H9 (cell line): ENCODE measurements at regions not wholly inside any gene's neighbourhood (a gene's known extent, or its start where the extent isn't known, plus 50 kb on each side); places are given as distances from the start of the nearest gene placed in this dataset.

Source experiments
- DNase-seq: peaks from one replicate; pipeline ENCODE4 v3.0.0-alpha.2; 2017
- H2AFZ ChIP-seq: one replicate; pipeline ENCODE4 v1.6.1; 2013; ENCODE audit warnings: mild to moderate bottlenecking, low read length, control low read depth, moderate library complexity
- H2AK5ac ChIP-seq: 2 replicates; pipeline ENCODE4 v1.6.1; 2013; ENCODE audit warnings: low read length, control low read depth, mixed read lengths; ENCODE audit not compliant: insufficient read length
- H2BK120ac ChIP-seq: one replicate; pipeline ENCODE4 v1.6.1; 2013; ENCODE audit warnings: low read depth, mild to moderate bottlenecking, low read length, control low read depth, inconsistent platforms; ENCODE audit not compliant: poor library complexity, severe bottlenecking
- H2BK12ac ChIP-seq: 2 replicates; pipeline ENCODE4 v1.6.1; 2013; ENCODE audit warnings: low read length, control low read depth, mixed read lengths, low read depth; ENCODE audit not compliant: insufficient read length
- H2BK15ac ChIP-seq: 2 replicates; pipeline ENCODE4 v1.6.1; 2013; ENCODE audit warnings: low read depth, low read length, control low read depth
- H2BK20ac ChIP-seq: one replicate; pipeline ENCODE4 v1.6.1; 2013; ENCODE audit warnings: low read depth, mild to moderate bottlenecking, low read length, control low read depth, inconsistent platforms; ENCODE audit not compliant: poor library complexity, severe bottlenecking
- H2BK5ac ChIP-seq: 2 replicates; pipeline ENCODE4 v1.6.1; 2013; ENCODE audit warnings: low read length, control low read depth, mixed read lengths; ENCODE audit not compliant: insufficient read length
- H3K14ac ChIP-seq: 2 replicates; pipeline ENCODE4 v1.6.1; 2013; ENCODE audit warnings: low read length, control low read depth; ENCODE audit not compliant: insufficient read depth
- H3K18ac ChIP-seq: 2 replicates; pipeline ENCODE4 v1.6.1; 2013; ENCODE audit warnings: low read depth, mild to moderate bottlenecking, mixed read lengths, low read length, control low read depth; ENCODE audit not compliant: insufficient read length
- H3K23ac ChIP-seq: 2 replicates; pipeline ENCODE4 v1.6.1; 2013; ENCODE audit warnings: low read length, control low read depth, mixed read lengths, low read depth; ENCODE audit not compliant: insufficient read length
- H3K23me2 ChIP-seq: 2 replicates; pipeline ENCODE4 v1.6.1; 2013; ENCODE audit warnings: low read depth, mild to moderate bottlenecking, mixed read lengths, low read length, control low read depth; ENCODE audit not compliant: insufficient read length, poor library complexity, severe bottlenecking
- H3K27ac ChIP-seq: 2 replicates; pipeline ENCODE4 v1.5.1; 2013; ENCODE audit warnings: low read length, control low read depth, mixed read lengths, low read depth; ENCODE audit not compliant: insufficient read length
- H3K27me3 ChIP-seq: 2 replicates; pipeline ENCODE4 v1.6.1; 2013; ENCODE audit warnings: low read length, control low read depth, inconsistent platforms; ENCODE audit not compliant: insufficient read depth
- H3K4ac ChIP-seq: 2 replicates; pipeline ENCODE4 v1.6.1; 2013; ENCODE audit warnings: low read depth, mild to moderate bottlenecking, control low read depth, inconsistent platforms, low read length, moderate library complexity
- H3K4me1 ChIP-seq: 2 replicates; pipeline ENCODE4 v1.6.1; 2013; ENCODE audit warnings: low read length, control low read depth, inconsistent platforms; ENCODE audit not compliant: insufficient read depth
- H3K4me2 ChIP-seq: 2 replicates; pipeline ENCODE4 v1.6.1; 2013; ENCODE audit warnings: low read length, control low read depth, mixed read lengths; ENCODE audit not compliant: insufficient read length, insufficient read depth
- H3K56ac ChIP-seq: 2 replicates; pipeline ENCODE4 v1.6.1; 2013; ENCODE audit warnings: low read depth, mild to moderate bottlenecking, mixed read lengths, low read length, control low read depth; ENCODE audit not compliant: insufficient read length
- H3K79me1 ChIP-seq: 2 replicates; pipeline ENCODE4 v1.6.1; 2013; ENCODE audit warnings: low read depth, mild to moderate bottlenecking, moderate library complexity, low read length, control low read depth, inconsistent platforms; ENCODE audit not compliant: insufficient read depth, poor library complexity, severe bottlenecking
- H3K79me2 ChIP-seq: 2 replicates; pipeline ENCODE4 v1.6.1; 2013; ENCODE audit warnings: low read length, control low read depth, inconsistent platforms; ENCODE audit not compliant: insufficient read depth
- H3K9ac ChIP-seq: 2 replicates; pipeline ENCODE4 v1.6.1; 2013; ENCODE audit warnings: low read length, control low read depth, mixed read lengths; ENCODE audit not compliant: insufficient read length; ENCODE audit errors: extremely low read depth
- H3K9me3 ChIP-seq: one replicate; pipeline ENCODE4 v1.6.1; 2013; ENCODE audit warnings: low read depth, low read length, inconsistent platforms; ENCODE audit not compliant: control insufficient read depth
- H3T11ph ChIP-seq: one replicate; pipeline ENCODE4 v1.6.1; 2013; ENCODE audit warnings: mild to moderate bottlenecking, low read length, control low read depth, inconsistent platforms
- H4K20me1 ChIP-seq: one replicate; pipeline ENCODE4 v1.6.1; 2013; ENCODE audit not compliant: control insufficient read depth, insufficient read length, insufficient read depth
- H4K5ac ChIP-seq: 2 replicates; pipeline ENCODE4 v1.6.1; 2013; ENCODE audit warnings: low read depth, mild to moderate bottlenecking, mixed read lengths, low read length, control low read depth; ENCODE audit not compliant: insufficient read length
- H4K8ac ChIP-seq: replicated peaks from 2 replicates; pipeline ENCODE4 v1.6.1; 2013; ENCODE audit warnings: low read length, control low read depth, mixed read lengths, low read depth; ENCODE audit not compliant: insufficient read length
- H4K91ac ChIP-seq: 2 replicates; pipeline ENCODE4 v1.6.1; 2013; ENCODE audit warnings: low read depth, mild to moderate bottlenecking, moderate library complexity, mixed read lengths, low read length, control low read depth; ENCODE audit not compliant: insufficient read length
- H3K27ac Mint-ChIP-seq, 3 experiments: 2 replicates in 2 of 3; 3 replicates in 1 of 3; pipeline ENCODE4 v1.8.0; 2020 to 2021; ENCODE audit warnings: mixed read lengths in 3 of 3, mild to moderate bottlenecking in 1 of 3, moderate library complexity in 1 of 3
- H3K27me3 Mint-ChIP-seq: 2 replicates; pipeline ENCODE4 v1.8.0; 2021; ENCODE audit warnings: low read depth, mild to moderate bottlenecking, moderate library complexity, mixed read lengths
- H3K36me3 Mint-ChIP-seq, 3 experiments: 2 replicates in 2 of 3; 3 replicates in 1 of 3; pipeline ENCODE4 v1.8.0; 2020 to 2021; ENCODE audit warnings: low read depth in 3 of 3, mixed read lengths in 3 of 3; ENCODE audit not compliant: insufficient read depth in 1 of 3
- H3K4me1 Mint-ChIP-seq, 2 experiments: 2 replicates each; pipeline ENCODE4 v1.8.0; 2020; ENCODE audit warnings: mixed read lengths in 2 of 2
- H3K4me3 Mint-ChIP-seq, 2 experiments: 2 replicates in 1 of 2; 3 replicates in 1 of 2; pipeline ENCODE4 v1.8.0; 2020 to 2021; ENCODE audit warnings: mild to moderate bottlenecking in 2 of 2, mixed read lengths in 2 of 2, moderate library complexity in 1 of 2
- H3K9me3 Mint-ChIP-seq, 2 experiments: 2 replicates in 1 of 2; 3 replicates in 1 of 2; pipeline ENCODE4 v1.8.0; 2020; ENCODE audit warnings: mild to moderate bottlenecking in 2 of 2, mixed read lengths in 2 of 2, moderate library complexity in 1 of 2
- TF ChIP-seq, protein P1 (sequence below): fragments of 200-600 bp; sonication (generic); conservative IDR thresholded peaks from 3 replicates; pipeline ENCODE4 v1.8.0; 2021; ENCODE audit warnings: antibody characterized with exemption, mild to moderate bottlenecking

DNA sequence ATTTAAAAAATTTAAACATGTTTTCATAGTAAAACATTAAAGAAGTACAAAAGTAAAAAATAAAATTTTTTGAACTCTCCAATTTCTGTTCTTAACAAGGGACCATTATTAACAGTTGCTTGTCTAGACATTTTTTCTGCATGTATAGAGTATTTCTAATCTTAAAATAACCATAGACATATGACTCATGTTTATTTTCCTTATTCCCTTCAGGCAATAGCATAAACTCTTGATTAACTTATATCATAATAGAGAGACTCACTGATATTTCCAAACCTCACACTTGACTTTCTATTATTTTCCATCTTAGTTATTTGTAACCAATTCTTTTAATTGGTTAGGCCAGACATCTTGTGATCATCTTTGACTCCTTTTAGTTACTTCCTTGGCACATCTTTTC is 325.6 kb upstream of the SOX14 start:
- H3K9ac ChIP-seq = no peak overlapping the region
- H4K91ac ChIP-seq = no peak overlapping the region
- H3K4me3 Mint-ChIP-seq = no peak overlapping the region
- no peak overlapping the region for H3K27ac ChIP-seq
- no peak overlapping the region for H3K23ac ChIP-seq
- H3K4me2 ChIP-seq = no peak overlapping the region
- H2BK120ac ChIP-seq = no peak overlapping the region
- no peak for DNase-seq
- H3K36me3 Mint-ChIP-seq = no peaks in the 10 kb centered on the region
- H3K14ac ChIP-seq = no peak overlapping the region
- no peaks in the 10 kb centered on the region for H3K4me1 ChIP-seq
- no peak overlapping the region for H3K18ac ChIP-seq
- no peak overlapping the region for H2BK5ac ChIP-seq
- no peaks in the 10 kb centered on the region for H3K23me2 ChIP-seq
- no peak overlapping the region for H4K8ac ChIP-seq
- no peak overlapping the region for H2AK5ac ChIP-seq
- H3K9me3 Mint-ChIP-seq = peaks cover 4 to 9% of the 10 kb centered on the region in 2 experiments; a peak in 4 of 5 replicates
- no peaks in the 10 kb centered on the region for H4K20me1 ChIP-seq
- H3K9me3 ChIP-seq = no peaks in the 10 kb centered on the region
- H2BK20ac ChIP-seq = no peak overlapping the region
- no peaks in the 10 kb centered on the region for H3K4me1 Mint-ChIP-seq
- H3K79me2 ChIP-seq = no peaks in the 10 kb centered on the region
- no peaks in the 10 kb centered on the region for H3K27me3 ChIP-seq
- H3K27me3 Mint-ChIP-seq = no peaks in the 10 kb centered on the region
- H2BK15ac ChIP-seq = no peak overlapping the region
- TF ChIP-seq, protein P1, sequence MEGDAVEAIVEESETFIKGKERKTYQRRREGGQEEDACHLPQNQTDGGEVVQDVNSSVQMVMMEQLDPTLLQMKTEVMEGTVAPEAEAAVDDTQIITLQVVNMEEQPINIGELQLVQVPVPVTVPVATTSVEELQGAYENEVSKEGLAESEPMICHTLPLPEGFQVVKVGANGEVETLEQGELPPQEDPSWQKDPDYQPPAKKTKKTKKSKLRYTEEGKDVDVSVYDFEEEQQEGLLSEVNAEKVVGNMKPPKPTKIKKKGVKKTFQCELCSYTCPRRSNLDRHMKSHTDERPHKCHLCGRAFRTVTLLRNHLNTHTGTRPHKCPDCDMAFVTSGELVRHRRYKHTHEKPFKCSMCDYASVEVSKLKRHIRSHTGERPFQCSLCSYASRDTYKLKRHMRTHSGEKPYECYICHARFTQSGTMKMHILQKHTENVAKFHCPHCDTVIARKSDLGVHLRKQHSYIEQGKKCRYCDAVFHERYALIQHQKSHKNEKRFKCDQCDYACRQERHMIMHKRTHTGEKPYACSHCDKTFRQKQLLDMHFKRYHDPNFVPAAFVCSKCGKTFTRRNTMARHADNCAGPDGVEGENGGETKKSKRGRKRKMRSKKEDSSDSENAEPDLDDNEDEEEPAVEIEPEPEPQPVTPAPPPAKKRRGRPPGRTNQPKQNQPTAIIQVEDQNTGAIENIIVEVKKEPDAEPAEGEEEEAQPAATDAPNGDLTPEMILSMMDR = no peak
- H3K79me1 ChIP-seq = no peaks in the 10 kb centered on the region
- H3K27ac Mint-ChIP-seq = no peak overlapping the region
- H2BK12ac ChIP-seq = no peak overlapping the region
- no peak overlapping the region for H3K56ac ChIP-seq
- H3T11ph ChIP-seq = no peak overlapping the region
- H4K5ac ChIP-seq = no peak overlapping the region
- no peak overlapping the region for H2AFZ ChIP-seq
- H3K4ac ChIP-seq = no peak overlapping the region
